CD4-positive, alpha-beta T cell (primary cell): ENCODE measurements at regions not wholly inside any gene's neighbourhood (a gene's known extent, or its start where the extent isn't known, plus 50 kb on each side); places are given as distances from the start of the nearest gene placed in this dataset.

ENCODE experiments used
- ATAC-seq: fragments of 200-7000 bp; cut with Tn5 transposase; one replicate; pipeline ENCODE4 v1.10.0; 2022; ENCODE audit warnings: mild to moderate bottlenecking; ENCODE audit not compliant: poor library complexity
- CTCF ChIA-PET: fragments of 350-600 bp; sonication (Branson Sonifier 250); formaldehyde crosslinking; loops from one replicate; lab custom pipeline; 2021; ENCODE audit warnings: antibody characterized with exemption, inconsistent platforms; lab: Charles Lee
- POLR2A ChIA-PET: fragments of 350-600 bp; sonication (Branson Sonifier 250); formaldehyde crosslinking; loops from one replicate; lab custom pipeline; 2021; ENCODE audit warnings: antibody characterized with exemption, inconsistent platforms; lab: Charles Lee
- DNase-seq, 14 experiments: peaks; one replicate each; pipeline ENCODE4 v3.0.0-alpha.2; 2013 to 2020; ENCODE audit warnings: mixed read lengths in 2 of 14
- H3K27ac ChIP-seq, 2 donors: one replicate each; pipeline versions ENCODE4 v1.5.1 to v1.7.0; 2013; ENCODE audit warnings: low read length in 2 of 2, low read depth in 1 of 2, mild to moderate bottlenecking in 1 of 2
- H3K27me3 ChIP-seq, 2 experiments: 1 replicate in 1 of 2; 2 replicates in 1 of 2; pipeline versions ENCODE4 v1.6.1 to v1.7.0; 2013; ENCODE audit warnings: low read length in 2 of 2, control low read depth in 1 of 2, mild to moderate bottlenecking in 1 of 2, moderate library complexity in 1 of 2; ENCODE audit not compliant: insufficient read depth in 2 of 2, control insufficient read depth in 1 of 2
- H3K36me3 ChIP-seq: one replicate; pipeline ENCODE4 v1.6.1; 2013; ENCODE audit warnings: low read length, control low read depth; ENCODE audit not compliant: insufficient read depth
- H3K4me1 ChIP-seq: one replicate; pipeline ENCODE4 v1.6.1; 2013; ENCODE audit warnings: low read length, control low read depth; ENCODE audit not compliant: insufficient read depth
- H3K4me3 ChIP-seq: one replicate; pipeline ENCODE4 v1.5.1; 2013; ENCODE audit warnings: mild to moderate bottlenecking, low read length, moderate library complexity
- H3K9me3 ChIP-seq, 2 experiments: 1 replicate in 1 of 2; 2 replicates in 1 of 2; pipeline versions ENCODE4 v1.6.1 to v1.7.0; 2013; ENCODE audit warnings: low read length in 2 of 2, mild to moderate bottlenecking in 2 of 2, control low read depth in 1 of 2, moderate library complexity in 1 of 2; ENCODE audit not compliant: control insufficient read depth in 1 of 2, insufficient read depth in 1 of 2
- H3K27ac Mint-ChIP-seq: one replicate; pipeline ENCODE4 v1.8.0; 2020; ENCODE audit warnings: mixed read lengths
- H3K27me3 Mint-ChIP-seq: one replicate; pipeline ENCODE4 v1.8.0; 2021; ENCODE audit warnings: mixed read lengths
- H3K36me3 Mint-ChIP-seq: one replicate; pipeline ENCODE4 v1.8.0; 2021; ENCODE audit warnings: low read depth, mixed read lengths
- H3K4me1 Mint-ChIP-seq: one replicate; pipeline ENCODE4 v1.8.0; 2021; ENCODE audit warnings: low read depth, mixed read lengths
- H3K4me3 Mint-ChIP-seq: one replicate; pipeline ENCODE4 v1.8.0; 2020; ENCODE audit warnings: mild to moderate bottlenecking, mixed read lengths
- H3K9me3 Mint-ChIP-seq: one replicate; pipeline ENCODE4 v1.8.0; 2020; ENCODE audit warnings: mixed read lengths
- CTCF ChIP-seq: fragments of 200-600 bp; IDR thresholded peaks from one replicate; pipeline ENCODE4 v1.8.0; 2022; ENCODE audit warnings: antibody characterized with exemption, mild to moderate bottlenecking
- intact Hi-C, 2 experiments: fragments of 100-400 bp; cut with DNase I in 1 of 2; cut with micrococcal nuclease in 1 of 2; formaldehyde crosslinking; loops; one replicate each; pipeline versions ENCODE4 v1.15.1 to v1.9.0; 2023 to 2025; cut with DNase I, micrococcal nuclease

- Histone ChIP-seq H3K9me3 (no peaks in the 10 kb centered on the region), H3K4me3 (no peak overlapping the region), H3K27me3 (no peaks in the 10 kb centered on the region), H3K4me1 (no peaks in the 10 kb centered on the region), H3K27ac (no peak overlapping the region), H3K36me3 (no peaks in the 10 kb centered on the region)
- ChIA-PET POLR2A (no interaction called here), CTCF (interaction anchor here (0.5 to 1.6 kb wide), 3 partner anchors 14 to 609 kb away, joined by 3 to 4 read pairs (median 3); no protein-coding TSS in a partner anchor)
- Mint-ChIP-seq H3K4me1 (peaks cover 4% of the 10 kb centered on the region), H3K4me3 (no peak overlapping the region), H3K27ac (no peak overlapping the region), H3K9me3 (no peaks in the 10 kb centered on the region), H3K27me3 (no peaks in the 10 kb centered on the region), H3K36me3 (no peaks in the 10 kb centered on the region)
- ATAC-seq (no peak), DNase-seq (no peak)
- intact Hi-C loops, result no loop called here
- no peak for TF ChIP-seq CTCF
Observed at GRCh38 chr20:53769041-53769440, 175.4 kb upstream of the ZNF217 start.

- POLR2A ChIA-PET, result no interaction called here
- H3K27ac ChIP-seq, result no peak overlapping the region
- no peaks in the 10 kb centered on the region for H3K9me3 Mint-ChIP-seq
- no peaks in the 10 kb centered on the region for H3K4me1 ChIP-seq
- H3K9me3 ChIP-seq, result no peaks in the 10 kb centered on the region
- no peaks in the 10 kb centered on the region for H3K27me3 ChIP-seq
- H3K27me3 Mint-ChIP-seq, result no peaks in the 10 kb centered on the region
- intact Hi-C loops, result no loop called here
- no peak for ATAC-seq
- no peak overlapping the region for H3K27ac Mint-ChIP-seq
- no peak overlapping the region for H3K4me3 Mint-ChIP-seq
- no peaks in the 10 kb centered on the region for H3K36me3 Mint-ChIP-seq
- H3K4me1 Mint-ChIP-seq, result peaks cover 4% of the 10 kb centered on the region
- no peak for TF ChIP-seq CTCF
- no peak overlapping the region for H3K4me3 ChIP-seq
- no peak for DNase-seq
- no peaks in the 10 kb centered on the region for H3K36me3 ChIP-seq
- CTCF ChIA-PET, result interaction anchor here (1.6 kb wide), 1 partner anchor 13 kb away, joined by 3 read pairs; no protein-coding TSS in a partner anchor
Observed at GRCh38 chr20:53768329-53768728, 174.7 kb upstream of the ZNF217 start.

- no peaks in the 10 kb centered on the region for H3K27me3 Mint-ChIP-seq
- peak in 1 of 14 experiments; percentile 39 for DNase-seq
- Histone ChIP-seq H3K4me3 (no peak overlapping the region), H3K9me3 (no peaks in the 10 kb centered on the region), H3K36me3 (no peaks in the 10 kb centered on the region), H3K27ac (no peak overlapping the region), H3K27me3 (no peaks in the 10 kb centered on the region), H3K4me1 (no peaks in the 10 kb centered on the region)
- no peak for ATAC-seq
- no peaks in the 10 kb centered on the region for H3K36me3 Mint-ChIP-seq
- intact Hi-C loops, result no loop called here
- ChIA-PET POLR2A (no interaction called here), CTCF (no interaction called here)
- H3K4me3 Mint-ChIP-seq, result no peak overlapping the region
- TF ChIP-seq CTCF, result no peak
- no peak overlapping the region for H3K27ac Mint-ChIP-seq
- H3K4me1 Mint-ChIP-seq, result peaks cover 4% of the 10 kb centered on the region
- no peaks in the 10 kb centered on the region for H3K9me3 Mint-ChIP-seq
Observed at GRCh38 chr20:53767206-53767930, 173.7 kb upstream of the ZNF217 start.
